Neural crest cell (in vitro differentiated cells): ENCODE measurements at regions not wholly inside any gene's neighbourhood (a gene's known extent, or its start where the extent isn't known, plus 50 kb on each side); places are given as distances from the start of the nearest gene placed in this dataset.

Experiments
- DNase-seq: peaks from one replicate; pipeline ENCODE4 v3.0.0; 2021; ENCODE audit warnings: low read depth, mixed read lengths, low spot score
- H3K27ac Mint-ChIP-seq: one replicate; pipeline ENCODE4 v1.8.0; 2021; ENCODE audit warnings: mild to moderate bottlenecking, mixed read lengths; ENCODE audit not compliant: unreplicated experiment
- H3K27me3 Mint-ChIP-seq: 2 replicates; pipeline ENCODE4 v1.8.0; 2021; ENCODE audit warnings: low read depth, mild to moderate bottlenecking, mixed read lengths
- H3K36me3 Mint-ChIP-seq: 2 replicates; pipeline ENCODE4 v1.8.0; 2021; ENCODE audit warnings: low read depth, mild to moderate bottlenecking, mixed read lengths
- H3K4me1 Mint-ChIP-seq: 2 replicates; pipeline ENCODE4 v1.8.0; 2021; ENCODE audit warnings: mixed read lengths
- H3K4me3 Mint-ChIP-seq: one replicate; pipeline ENCODE4 v1.8.0; 2021; ENCODE audit warnings: mild to moderate bottlenecking, mixed read lengths
- H3K9me3 Mint-ChIP-seq: 2 replicates; pipeline ENCODE4 v1.8.0; 2021; ENCODE audit warnings: mixed read lengths
- TF ChIP-seq, protein P1 (sequence below): fragments of 200-600 bp; sonication (generic); conservative IDR thresholded peaks from 2 replicates; pipeline ENCODE4 v1.5.0; 2021; ENCODE audit warnings: antibody characterized with exemption, mild to moderate bottlenecking

DNA sequence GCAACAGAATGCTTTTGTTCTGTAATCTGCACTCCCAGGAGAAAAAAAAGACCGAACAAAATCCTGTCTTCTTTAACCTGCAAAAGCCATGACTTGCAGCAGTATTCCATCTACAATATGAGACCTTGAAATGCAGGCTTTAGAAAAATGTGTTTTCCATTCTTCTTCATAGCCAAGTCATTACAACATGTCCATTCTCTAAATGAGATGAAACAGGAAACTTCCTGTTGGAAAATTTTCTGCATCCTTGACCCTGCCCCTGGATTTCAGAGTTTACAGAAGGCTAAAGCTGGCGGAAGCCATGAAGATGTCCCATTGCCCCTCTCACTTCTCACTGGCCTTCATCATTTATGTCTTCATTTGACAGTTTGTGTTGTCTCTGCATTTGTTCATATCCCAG is 546.4 kb downstream of the TNS3 start:
- no peaks in the 10 kb centered on the region for H3K27me3 Mint-ChIP-seq
- H3K27ac Mint-ChIP-seq, result peak overlapping the region; percentile 57
- peaks cover 7% of the 10 kb centered on the region for H3K9me3 Mint-ChIP-seq
- peak overlapping the region; percentile 26 for H3K4me3 Mint-ChIP-seq
- DNase-seq, result no peak
- TF ChIP-seq, protein P1, sequence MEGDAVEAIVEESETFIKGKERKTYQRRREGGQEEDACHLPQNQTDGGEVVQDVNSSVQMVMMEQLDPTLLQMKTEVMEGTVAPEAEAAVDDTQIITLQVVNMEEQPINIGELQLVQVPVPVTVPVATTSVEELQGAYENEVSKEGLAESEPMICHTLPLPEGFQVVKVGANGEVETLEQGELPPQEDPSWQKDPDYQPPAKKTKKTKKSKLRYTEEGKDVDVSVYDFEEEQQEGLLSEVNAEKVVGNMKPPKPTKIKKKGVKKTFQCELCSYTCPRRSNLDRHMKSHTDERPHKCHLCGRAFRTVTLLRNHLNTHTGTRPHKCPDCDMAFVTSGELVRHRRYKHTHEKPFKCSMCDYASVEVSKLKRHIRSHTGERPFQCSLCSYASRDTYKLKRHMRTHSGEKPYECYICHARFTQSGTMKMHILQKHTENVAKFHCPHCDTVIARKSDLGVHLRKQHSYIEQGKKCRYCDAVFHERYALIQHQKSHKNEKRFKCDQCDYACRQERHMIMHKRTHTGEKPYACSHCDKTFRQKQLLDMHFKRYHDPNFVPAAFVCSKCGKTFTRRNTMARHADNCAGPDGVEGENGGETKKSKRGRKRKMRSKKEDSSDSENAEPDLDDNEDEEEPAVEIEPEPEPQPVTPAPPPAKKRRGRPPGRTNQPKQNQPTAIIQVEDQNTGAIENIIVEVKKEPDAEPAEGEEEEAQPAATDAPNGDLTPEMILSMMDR, result no peak
- H3K4me1 Mint-ChIP-seq, result peaks cover 66% of the 10 kb centered on the region
- no peaks in the 10 kb centered on the region for H3K36me3 Mint-ChIP-seq

DNA sequence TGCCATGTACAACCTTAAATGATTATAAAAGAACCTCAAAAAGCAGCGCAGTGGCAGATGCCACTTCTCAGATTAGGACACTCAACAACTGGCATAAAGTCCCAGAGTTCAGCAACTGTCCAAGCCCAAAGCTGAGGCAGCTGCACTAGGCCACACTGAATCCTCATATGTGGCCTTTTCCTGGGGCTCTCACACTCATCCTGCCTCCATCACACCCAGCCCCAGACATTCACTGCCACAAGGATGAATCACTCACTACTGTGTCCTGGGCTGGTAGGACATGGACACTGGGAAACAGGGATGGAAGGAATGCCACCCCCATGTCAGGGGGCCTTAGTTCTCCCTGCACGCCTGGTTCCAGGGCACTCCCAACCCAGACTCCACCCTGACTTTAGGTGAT is 547.7 kb downstream of the TNS3 start:
- DNase-seq, result no peak
- Mint-ChIP-seq H3K9me3 (peaks cover 7% of the 10 kb centered on the region), H3K27ac (no peak overlapping the region), H3K4me3 (no peak overlapping the region), H3K27me3 (no peaks in the 10 kb centered on the region), H3K4me1 (peaks cover 54% of the 10 kb centered on the region), H3K36me3 (no peaks in the 10 kb centered on the region)
- TF ChIP-seq, protein P1, result no peak

DNA sequence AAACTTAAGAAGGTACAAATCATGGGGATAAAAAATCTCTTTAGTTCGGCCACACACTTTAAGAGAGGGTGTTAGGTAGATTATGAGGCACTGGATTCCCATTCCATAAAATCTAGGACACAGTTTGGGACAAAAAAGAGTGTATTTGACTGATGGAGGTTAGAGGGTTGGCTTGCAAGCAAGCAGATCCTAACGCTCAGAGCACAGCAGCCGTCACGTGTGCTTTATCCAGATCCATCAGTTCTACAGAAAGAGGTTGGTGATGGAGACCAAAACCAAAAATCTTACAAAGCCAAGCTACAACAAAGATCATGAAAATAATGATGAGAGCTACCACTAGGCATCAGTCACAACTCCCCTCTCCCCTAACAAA is 549.4 kb downstream of the TNS3 start:
- TF ChIP-seq, protein P1, result no peak
- Mint-ChIP-seq H3K27me3 (no peaks in the 10 kb centered on the region), H3K4me1 (peaks cover 42% of the 10 kb centered on the region), H3K9me3 (peaks cover 7% of the 10 kb centered on the region), H3K36me3 (no peaks in the 10 kb centered on the region), H3K27ac (no peak overlapping the region), H3K4me3 (no peak overlapping the region)
- no peak for DNase-seq

DNA sequence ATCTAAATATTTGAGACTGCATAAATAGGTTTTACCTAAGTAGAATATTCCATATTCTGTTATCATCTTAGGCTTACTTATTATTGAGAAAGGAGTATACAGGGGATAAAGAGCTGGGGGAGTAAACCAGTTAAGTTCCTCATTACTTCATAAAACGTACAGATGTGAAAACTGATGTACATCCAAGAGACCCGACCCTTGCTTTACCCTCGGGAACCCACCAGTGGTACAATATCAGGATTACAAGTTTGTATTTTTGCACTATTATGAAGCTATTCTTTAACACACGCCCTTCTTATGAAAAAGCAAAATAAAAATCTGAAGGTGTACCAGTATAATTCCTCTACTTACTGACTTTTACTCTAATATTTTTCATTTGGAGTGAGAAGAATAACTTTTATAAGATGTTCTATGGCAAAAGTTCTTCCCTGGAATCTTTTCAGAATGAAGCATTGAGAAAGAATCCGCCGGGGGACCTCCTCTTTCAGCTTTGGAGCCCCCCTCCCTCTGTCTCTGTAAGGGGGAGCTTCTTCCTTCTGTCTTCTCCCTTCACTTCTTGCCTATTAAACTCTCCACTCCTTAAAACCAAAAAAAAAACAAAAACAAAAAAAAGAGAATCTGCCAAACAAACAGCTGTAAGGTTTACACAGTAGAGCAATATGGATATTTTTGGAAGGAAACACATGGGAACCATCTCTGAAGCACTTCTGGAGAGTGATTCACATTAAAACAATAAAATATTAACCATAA is 550.0 kb downstream of the TNS3 start:
- Mint-ChIP-seq H3K27me3 (no peaks in the 10 kb centered on the region), H3K4me3 (no peak overlapping the region), H3K36me3 (no peaks in the 10 kb centered on the region), H3K4me1 (peaks cover 39% of the 10 kb centered on the region), H3K27ac (no peak overlapping the region), H3K9me3 (peaks cover 7% of the 10 kb centered on the region)
- no peak for DNase-seq
- TF ChIP-seq, protein P1, result no peak

DNA sequence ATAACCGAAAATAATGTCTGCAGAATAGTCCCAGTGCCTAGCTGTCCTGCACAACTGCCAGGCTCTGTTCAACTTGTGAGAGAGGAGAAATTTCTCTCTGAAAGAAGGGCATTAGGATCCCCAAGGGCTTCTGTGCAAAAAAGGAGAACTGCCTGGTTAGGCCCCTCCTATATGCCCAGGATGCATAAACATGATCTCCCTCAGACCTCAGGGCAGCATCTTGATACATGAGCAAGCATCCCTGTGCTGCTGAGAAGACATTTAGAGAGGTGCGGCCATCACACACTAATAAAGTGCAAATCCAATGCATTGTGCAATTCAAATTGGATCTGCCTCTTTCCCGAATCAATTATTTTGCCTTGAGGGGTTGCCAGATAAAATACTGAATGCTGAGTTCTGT is 553.6 kb downstream of the TNS3 start:
- H3K36me3 Mint-ChIP-seq, result no peaks in the 10 kb centered on the region
- H3K27ac Mint-ChIP-seq, result no peak overlapping the region
- no peak overlapping the region for H3K4me3 Mint-ChIP-seq
- peaks cover 18% of the 10 kb centered on the region for H3K4me1 Mint-ChIP-seq
- peaks cover 5% of the 10 kb centered on the region for H3K9me3 Mint-ChIP-seq
- TF ChIP-seq, protein P1, result no peak
- no peaks in the 10 kb centered on the region for H3K27me3 Mint-ChIP-seq
- DNase-seq, result no peak
